IPS DF 6.9 (cell line): ENCODE measurements at regions not wholly inside any gene's neighbourhood (a gene's known extent, or its start where the extent isn't known, plus 50 kb on each side); places are given as distances from the start of the nearest gene placed in this dataset.
"Not testable (repeated sequence)": the region's sequence is repeated elsewhere in the genome, so short reads cannot be mapped to it uniquely, and the experiment has no call there.

Experiments used
- DNase-seq: peaks from one replicate; pipeline ENCODE4 v3.0.0-alpha.2; 2013; ENCODE audit warnings: low read depth, low spot score
- H3K27ac ChIP-seq: one replicate; pipeline ENCODE4 v1.5.1; 2013; ENCODE audit warnings: low read length, control low read depth
- H3K27me3 ChIP-seq: 2 replicates; pipeline ENCODE4 v1.6.1; 2013; ENCODE audit warnings: mild to moderate bottlenecking, low read length; ENCODE audit not compliant: control insufficient read depth, insufficient read depth
- H3K36me3 ChIP-seq: 2 replicates; pipeline ENCODE4 v1.6.1; 2013; ENCODE audit warnings: low read length; ENCODE audit not compliant: control insufficient read depth, insufficient read depth
- H3K4me1 ChIP-seq: 2 replicates; pipeline ENCODE4 v1.6.1; 2013; ENCODE audit warnings: low read length; ENCODE audit not compliant: control insufficient read depth, insufficient read depth
- H3K4me3 ChIP-seq: 2 replicates; pipeline ENCODE4 v1.5.1; 2013; ENCODE audit warnings: mild to moderate bottlenecking, low read length
- H3K9me3 ChIP-seq: 2 replicates; pipeline ENCODE4 v1.6.1; 2013; ENCODE audit warnings: low read length, inconsistent platforms; ENCODE audit not compliant: control insufficient read depth, insufficient read depth
- WGBS: extraction: QIAGEN DNeasy Blood & Tissue Kit; methylation state at CpG from one replicate; pipeline ENCODE4 v1.1.7; 2013; ENCODE audit warnings: mixed read lengths, missing lambda C conversion rate; ENCODE audit not compliant: insufficient read length, insufficient coverage; 5-methylcytosine and 5-hydroxymethylcytosine counted together

- no peak for DNase-seq
- Histone ChIP-seq H3K9me3 (no peaks in the 10 kb centered on the region), H3K36me3 (no peaks in the 10 kb centered on the region), H3K27ac (no peak overlapping the region), H3K27me3 (peaks cover 6% of the 10 kb centered on the region; the same call in 1 of the 2 replicates), H3K4me1 (no peaks in the 10 kb centered on the region), H3K4me3 (no peak overlapping the region)
- WGBS: no CpG with 5 or more reads among the region's 18 CpGs
These were observed 189.8 kb downstream of the C9orf50 start for GRCh38 chr9:129430940-129431643.

- no peaks in the 10 kb centered on the region for H3K27me3 ChIP-seq
- WGBS: no CpG with 5 or more reads among the region's 9 CpGs
- no peaks in the 10 kb centered on the region for H3K4me1 ChIP-seq
- no peak for DNase-seq
- no peak overlapping the region for H3K4me3 ChIP-seq
- H3K27ac ChIP-seq: no peak overlapping the region
- no peaks in the 10 kb centered on the region for H3K36me3 ChIP-seq
- H3K9me3 ChIP-seq: no peaks in the 10 kb centered on the region
These were observed 191.9 kb downstream of the C9orf50 start for GRCh38 chr9:129428864-129429577.

GRCh38 chr9:129427149-129427548, 193.8 kb downstream of the C9orf50 start:
- Histone ChIP-seq H3K4me1 (no peaks in the 10 kb centered on the region), H3K27me3 (no peaks in the 10 kb centered on the region)
- no CpG with 5 or more reads among the region's 9 CpGs for WGBS

GRCh38 chr9:129423755-129424154, 197.1 kb downstream of the C9orf50 start:
- H3K36me3 ChIP-seq, H3K4me3 ChIP-seq, H3K27me3 ChIP-seq, DNase-seq, H3K4me1 ChIP-seq, H3K27ac ChIP-seq, H3K9me3 ChIP-seq: not testable (repeated sequence)
- no CpG with 5 or more reads among the region's 8 CpGs for WGBS

More at GRCh38 chr9:129427149-129427548, 193.8 kb downstream of the C9orf50 start:
- Histone ChIP-seq H3K36me3 (no peaks in the 10 kb centered on the region), H3K9me3 (no peaks in the 10 kb centered on the region), H3K27ac (no peak overlapping the region), H3K4me3 (no peak overlapping the region)
- DNase-seq: no peak

- no peaks in the 10 kb centered on the region for H3K36me3 ChIP-seq
- H3K9me3 ChIP-seq: no peaks in the 10 kb centered on the region
- H3K27ac ChIP-seq: no peak overlapping the region
- H3K27me3 ChIP-seq: no peaks in the 10 kb centered on the region
- no CpG with 5 or more reads among the region's 6 CpGs for WGBS
- no peak for DNase-seq
- H3K4me3 ChIP-seq: no peak overlapping the region
- H3K4me1 ChIP-seq: no peaks in the 10 kb centered on the region
These were observed 197.7 kb downstream of the C9orf50 start for GRCh38 chr9:129423216-129423615.

GRCh38 chr9:129422843-129423192, 198.1 kb downstream of the C9orf50 start:
- WGBS: no CpG with 5 or more reads among the region's 12 CpGs
- H3K4me3 ChIP-seq: no peak overlapping the region
- H3K27me3 ChIP-seq: no peaks in the 10 kb centered on the region
- H3K36me3 ChIP-seq: no peaks in the 10 kb centered on the region
- no peak overlapping the region for H3K27ac ChIP-seq
- H3K9me3 ChIP-seq: no peaks in the 10 kb centered on the region
- no peaks in the 10 kb centered on the region for H3K4me1 ChIP-seq
- DNase-seq: no peak

- H3K4me3 ChIP-seq: no peak overlapping the region
- DNase-seq: no peak
- H3K4me1 ChIP-seq: no peaks in the 10 kb centered on the region
- no peak overlapping the region for H3K27ac ChIP-seq
- H3K9me3 ChIP-seq: no peaks in the 10 kb centered on the region
- H3K36me3 ChIP-seq: no peaks in the 10 kb centered on the region
- H3K27me3 ChIP-seq: no peaks in the 10 kb centered on the region
- no CpG with 5 or more reads among the region's 11 CpGs for WGBS
These were observed 198.7 kb downstream of the C9orf50 start for GRCh38 chr9:129422032-129422842.

- Histone ChIP-seq H3K4me1 (no peaks in the 10 kb centered on the region), H3K27ac (no peak overlapping the region), H3K36me3 (no peaks in the 10 kb centered on the region), H3K4me3 (no peak overlapping the region), H3K9me3 (no peaks in the 10 kb centered on the region), H3K27me3 (no peaks in the 10 kb centered on the region)
- no peak for DNase-seq
- WGBS: no CpG with 5 or more reads among the region's 29 CpGs
These were observed 199.5 kb downstream of the C9orf50 start for GRCh38 chr9:129421371-129421770.

GRCh38 chr9:129420721-129421120, 200.2 kb downstream of the C9orf50 start:
- H3K4me3 ChIP-seq: no peak overlapping the region
- no peak for DNase-seq
- no peak overlapping the region for H3K27ac ChIP-seq
- H3K9me3 ChIP-seq: no peaks in the 10 kb centered on the region
- H3K4me1 ChIP-seq: no peaks in the 10 kb centered on the region
- no peaks in the 10 kb centered on the region for H3K36me3 ChIP-seq
- no CpG with 5 or more reads among the region's 10 CpGs for WGBS
- no peaks in the 10 kb centered on the region for H3K27me3 ChIP-seq

GRCh38 chr9:129419382-129419899, 201.5 kb downstream of the C9orf50 start:
- no peak for DNase-seq
- H3K9me3 ChIP-seq: no peaks in the 10 kb centered on the region
- no peaks in the 10 kb centered on the region; the same call in 1 of the 2 replicates for H3K4me1 ChIP-seq
- no peak overlapping the region for H3K27ac ChIP-seq
- H3K4me3 ChIP-seq: no peak overlapping the region
- WGBS: no CpG with 5 or more reads among the region's 7 CpGs
- no peaks in the 10 kb centered on the region for H3K27me3 ChIP-seq
- no peaks in the 10 kb centered on the region for H3K36me3 ChIP-seq
